OCI-LY3 (cell line): ENCODE measurements at regions not wholly inside any gene's neighbourhood (a gene's known extent, or its start where the extent isn't known, plus 50 kb on each side); places are given as distances from the start of the nearest gene placed in this dataset.

Source experiments
- H2AFZ ChIP-seq: fragments of 200-600, 300-600 bp; shearing (Covaris generic); 2 replicates; pipeline ENCODE4 v1.6.0; 2014; ENCODE audit warnings: antibody characterized with exemption, low read depth, low read length
- H3K27ac ChIP-seq: fragments of 200-600, 300-600 bp; sonication (generic); 2 replicates; pipeline ENCODE4 v1.5.1; 2014; ENCODE audit warnings: mild to moderate bottlenecking, low read length, moderate library complexity, mixed read lengths
- H3K27me3 ChIP-seq: fragments of 200-600, 300-600 bp; sonication (generic); 2 replicates; pipeline ENCODE4 v1.6.1; 2014; ENCODE audit warnings: low read depth, low read length, mixed read lengths
- H3K36me3 ChIP-seq: fragments of 200-600, 300-600 bp; sonication (generic); replicated peaks from 2 replicates; pipeline ENCODE3; 2014; ENCODE audit warnings: low read depth, low read length, mixed read lengths
- H3K4me1 ChIP-seq: fragments of 300-600, 200-600 bp; sonication (generic); 2 replicates; pipeline ENCODE4 v1.6.1; 2014; ENCODE audit warnings: low read length, mixed read lengths
- H3K4me2 ChIP-seq: fragments of 200-600, 300-600 bp; sonication (generic); 2 replicates; pipeline ENCODE4 v1.6.1; 2014; ENCODE audit warnings: low read length, mixed read lengths
- H3K4me3 ChIP-seq: fragments of 300-600, 200-600 bp; sonication (generic); 2 replicates; pipeline ENCODE4 v1.5.1; 2014; ENCODE audit warnings: antibody characterized with exemption, mild to moderate bottlenecking, low read length, moderate library complexity
- H3K79me2 ChIP-seq: fragments of 300-600, 200-600 bp; shearing (Covaris generic); 2 replicates; pipeline ENCODE4 v1.6.1; 2014; ENCODE audit warnings: mild to moderate bottlenecking, low read length, mixed read lengths
- H3K9ac ChIP-seq: fragments of 300-600, 200-600 bp; shearing (Covaris generic); 2 replicates; pipeline ENCODE4 v1.6.0; 2014; ENCODE audit warnings: mild to moderate bottlenecking, low read length, moderate library complexity
- H3K9me3 ChIP-seq: fragments of 200-600, 300-600 bp; shearing (Covaris generic); 2 replicates; pipeline ENCODE4 v1.6.1; 2014; ENCODE audit warnings: low read length, mixed read lengths; ENCODE audit not compliant: insufficient read depth
- H4K20me1 ChIP-seq: fragments of 200-600, 300-600 bp; sonication (generic); 2 replicates; pipeline ENCODE4 v1.6.1; 2016; ENCODE audit warnings: low read length, mixed read lengths; ENCODE audit not compliant: insufficient read depth
- EZH2phosphoT487 ChIP-seq: fragments of 200-600 bp; shearing (Covaris generic); IDR thresholded peaks from 2 replicates; pipeline ENCODE4 v1.6.1; 2018; ENCODE audit warnings: antibody characterized with exemption, mixed run types, low read depth
- TF ChIP-seq, protein P1 (sequence below): fragments of 200-600, 300-600 bp; sonication (generic); IDR thresholded peaks from 2 replicates; pipeline ENCODE4 v1.5.1; 2014; ENCODE audit warnings: antibody characterized with exemption, low read length, low read depth

DNA sequence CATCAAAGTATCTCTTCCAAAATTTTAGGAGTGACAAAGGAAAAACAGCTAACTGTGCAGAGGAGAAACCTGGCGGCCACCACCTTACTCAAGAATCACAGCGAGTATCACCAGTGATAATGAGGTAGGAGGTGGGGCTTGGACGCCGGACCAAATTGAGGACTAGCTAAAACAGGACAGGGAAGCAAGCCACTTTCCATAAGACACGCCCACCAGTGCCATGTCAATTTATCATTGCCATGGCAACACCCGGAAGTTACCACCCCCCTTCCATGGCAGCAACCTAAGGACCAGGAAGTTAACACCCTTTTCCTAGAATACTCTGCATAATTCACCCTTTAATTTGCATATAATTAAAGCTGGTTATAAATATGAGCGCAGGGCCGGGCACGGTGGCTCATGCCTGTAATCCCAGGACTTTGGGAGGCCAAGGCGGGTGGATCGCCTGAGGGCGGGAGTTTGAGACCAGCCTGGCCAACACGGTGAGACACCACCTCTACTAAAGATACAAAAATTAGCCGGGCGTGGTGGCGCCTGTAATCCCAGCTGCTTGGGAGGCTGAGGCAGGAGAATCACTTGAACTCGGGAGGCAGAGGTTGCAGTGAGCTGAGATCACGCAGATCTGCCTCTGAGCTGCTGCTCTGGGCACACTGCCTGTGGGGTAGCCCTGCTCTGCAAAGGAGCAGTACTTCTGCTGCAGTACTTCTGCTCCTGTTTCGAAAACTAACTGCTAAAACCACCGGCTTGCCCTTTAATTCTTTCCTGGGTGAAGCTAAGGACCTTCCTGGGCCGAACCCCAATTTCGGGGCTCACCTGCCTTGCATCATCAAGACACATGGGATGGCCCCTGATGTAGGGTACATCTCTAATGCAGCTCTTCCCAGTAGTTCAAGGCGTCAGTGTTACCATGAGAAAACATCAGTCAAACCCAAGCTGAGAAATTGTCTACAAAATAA is 116.7 kb downstream of the HMX1 start:
- Histone ChIP-seq H3K9me3 (no peaks in the 10 kb centered on the region), H3K4me2 (no peak overlapping the region), H3K4me3 (no peak overlapping the region), H3K79me2 (no peaks in the 10 kb centered on the region), H3K27ac (no peak overlapping the region), H3K36me3 (no peaks in the 10 kb centered on the region), H2AFZ (no peak overlapping the region), H3K4me1 (no peaks in the 10 kb centered on the region), H4K20me1 (no peaks in the 10 kb centered on the region), H3K9ac (no peak overlapping the region), H3K27me3 (0 out of 2 replicates have a peak, but pooled peaks cover 8% of the 10 kb centered on the region)
- TF ChIP-seq, protein P1, sequence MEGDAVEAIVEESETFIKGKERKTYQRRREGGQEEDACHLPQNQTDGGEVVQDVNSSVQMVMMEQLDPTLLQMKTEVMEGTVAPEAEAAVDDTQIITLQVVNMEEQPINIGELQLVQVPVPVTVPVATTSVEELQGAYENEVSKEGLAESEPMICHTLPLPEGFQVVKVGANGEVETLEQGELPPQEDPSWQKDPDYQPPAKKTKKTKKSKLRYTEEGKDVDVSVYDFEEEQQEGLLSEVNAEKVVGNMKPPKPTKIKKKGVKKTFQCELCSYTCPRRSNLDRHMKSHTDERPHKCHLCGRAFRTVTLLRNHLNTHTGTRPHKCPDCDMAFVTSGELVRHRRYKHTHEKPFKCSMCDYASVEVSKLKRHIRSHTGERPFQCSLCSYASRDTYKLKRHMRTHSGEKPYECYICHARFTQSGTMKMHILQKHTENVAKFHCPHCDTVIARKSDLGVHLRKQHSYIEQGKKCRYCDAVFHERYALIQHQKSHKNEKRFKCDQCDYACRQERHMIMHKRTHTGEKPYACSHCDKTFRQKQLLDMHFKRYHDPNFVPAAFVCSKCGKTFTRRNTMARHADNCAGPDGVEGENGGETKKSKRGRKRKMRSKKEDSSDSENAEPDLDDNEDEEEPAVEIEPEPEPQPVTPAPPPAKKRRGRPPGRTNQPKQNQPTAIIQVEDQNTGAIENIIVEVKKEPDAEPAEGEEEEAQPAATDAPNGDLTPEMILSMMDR: no peak
- no peak for TF ChIP-seq EZH2phosphoT487

DNA sequence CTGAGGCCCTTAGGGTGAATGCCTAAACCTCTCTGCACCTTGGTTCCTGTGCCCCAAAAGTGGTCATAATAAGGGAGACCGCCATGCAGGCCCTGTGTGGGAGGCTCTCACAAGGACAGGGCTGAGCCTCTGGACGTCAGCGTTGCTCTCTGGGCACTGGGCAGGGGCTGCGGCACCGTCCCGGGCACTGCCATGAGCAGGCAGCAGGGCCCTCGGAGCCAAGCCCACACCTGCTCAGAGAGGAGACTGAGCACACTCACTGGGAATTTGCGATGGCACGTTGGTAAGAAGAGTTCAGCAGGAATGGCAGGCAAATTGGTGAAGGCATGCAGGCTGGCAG is 123.4 kb downstream of the HMX1 start:
- H3K27ac ChIP-seq: no peak overlapping the region
- no peaks in the 10 kb centered on the region for H3K27me3 ChIP-seq
- H3K36me3 ChIP-seq: no peaks in the 10 kb centered on the region
- H3K4me3 ChIP-seq: no peak overlapping the region
- H2AFZ ChIP-seq: no peak overlapping the region
- no peaks in the 10 kb centered on the region for H3K9me3 ChIP-seq
- H3K4me2 ChIP-seq: no peak overlapping the region
- no peak overlapping the region for H3K9ac ChIP-seq
- H3K79me2 ChIP-seq: no peaks in the 10 kb centered on the region
- H3K4me1 ChIP-seq: no peaks in the 10 kb centered on the region
- no peaks in the 10 kb centered on the region for H4K20me1 ChIP-seq
- no peak for TF ChIP-seq EZH2phosphoT487

DNA sequence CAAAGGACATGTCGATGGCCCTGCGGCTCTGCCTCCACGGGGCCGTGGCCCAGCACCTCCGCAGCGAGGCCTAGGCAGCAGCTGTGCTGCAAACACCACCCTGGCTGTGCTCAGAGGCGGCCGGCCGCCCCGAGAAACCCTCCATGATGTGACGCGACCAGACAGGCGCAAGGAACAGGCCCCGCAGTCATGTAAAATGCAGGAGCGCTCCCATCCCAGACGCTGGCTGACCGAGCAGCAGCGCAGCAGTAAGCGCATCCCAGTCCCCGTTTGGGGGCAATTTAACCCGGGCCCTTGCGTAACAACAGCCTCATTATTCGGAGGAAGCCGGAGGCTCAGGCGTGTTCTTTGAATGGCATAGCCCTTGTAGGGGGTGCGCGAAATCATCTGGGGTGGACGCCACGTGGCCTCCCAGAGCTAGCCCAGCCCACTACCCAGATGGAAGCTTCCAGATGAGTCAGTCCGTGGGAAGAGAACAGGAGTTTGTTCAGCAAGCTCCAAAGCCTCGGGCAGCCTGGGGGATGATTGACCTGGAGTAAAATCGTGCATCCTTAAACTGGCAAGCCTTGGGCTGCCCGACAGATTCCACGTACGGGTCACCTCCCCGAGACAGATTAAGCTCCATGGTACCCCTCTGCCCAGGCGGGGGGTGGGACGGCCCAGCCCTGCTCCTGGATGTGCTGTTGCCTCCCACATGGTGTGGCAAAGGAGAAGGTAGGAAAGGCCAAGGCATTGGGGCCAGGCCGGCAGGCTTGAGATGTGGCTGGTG is 124.0 kb downstream of the HMX1 start:
- H3K4me1 ChIP-seq: no peaks in the 10 kb centered on the region
- no peak for TF ChIP-seq EZH2phosphoT487
- TF ChIP-seq, protein P1: no peak
- no peak overlapping the region for H3K9ac ChIP-seq
- H3K27ac ChIP-seq: no peak overlapping the region
- no peaks in the 10 kb centered on the region for H3K79me2 ChIP-seq
- no peak overlapping the region for H3K4me2 ChIP-seq
- no peaks in the 10 kb centered on the region for H3K9me3 ChIP-seq
- no peaks in the 10 kb centered on the region for H4K20me1 ChIP-seq
- H2AFZ ChIP-seq: no peak overlapping the region
- no peaks in the 10 kb centered on the region for H3K27me3 ChIP-seq
- H3K36me3 ChIP-seq: no peaks in the 10 kb centered on the region
- no peak overlapping the region for H3K4me3 ChIP-seq

DNA sequence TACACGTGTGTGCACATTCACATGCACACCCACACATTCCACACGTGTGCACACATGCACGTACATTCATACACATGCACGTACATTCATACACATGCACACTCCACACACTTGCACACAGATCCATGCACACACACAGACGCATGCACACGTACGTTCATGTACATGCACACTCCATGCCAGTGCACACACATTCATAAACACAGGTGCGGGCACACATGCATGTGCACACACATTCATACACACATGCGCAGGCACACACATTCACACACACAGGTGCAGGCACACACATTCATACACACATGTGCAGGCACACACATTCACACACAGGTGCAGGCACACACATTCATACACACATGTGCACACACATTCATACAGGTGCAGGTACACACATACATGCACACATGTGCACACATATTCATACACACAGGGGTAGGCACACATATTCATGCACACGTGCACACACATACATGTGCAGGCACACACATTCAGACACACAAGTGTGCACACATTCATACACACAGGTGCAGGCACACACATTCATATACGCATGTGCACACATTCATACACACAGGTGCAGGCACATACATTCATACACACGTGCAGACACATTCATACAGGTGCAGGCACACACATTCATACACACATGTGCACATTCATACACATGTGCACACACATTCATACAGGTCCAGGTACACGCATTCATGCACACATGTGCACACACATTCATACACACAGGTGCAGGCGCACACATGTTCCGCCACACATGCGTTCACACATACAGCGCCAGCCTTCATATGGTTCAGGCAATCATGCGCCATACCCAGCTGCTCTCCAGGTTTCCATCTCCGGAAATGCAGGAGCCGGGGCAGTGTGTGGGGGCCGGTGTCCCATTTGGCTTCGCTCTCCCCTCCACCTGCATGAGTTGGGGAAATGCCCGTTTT is 124.8 kb downstream of the HMX1 start:
- Histone ChIP-seq H4K20me1 (no peaks in the 10 kb centered on the region), H2AFZ (no peak overlapping the region), H3K27me3 (no peaks in the 10 kb centered on the region), H3K79me2 (no peaks in the 10 kb centered on the region), H3K36me3 (no peaks in the 10 kb centered on the region), H3K4me2 (no peak overlapping the region), H3K9me3 (no peaks in the 10 kb centered on the region), H3K4me1 (no peaks in the 10 kb centered on the region), H3K4me3 (no peak overlapping the region), H3K27ac (no peak overlapping the region), H3K9ac (no peak overlapping the region)
- TF ChIP-seq, protein P1: no peak
- TF ChIP-seq EZH2phosphoT487: no peak
